Coronary artery (tissue), 2 donors: ENCODE measurements at regions not wholly inside any gene's neighbourhood (a gene's known extent, or its start where the extent isn't known, plus 50 kb on each side); places are given as distances from the start of the nearest gene placed in this dataset.
"Not testable (repeated sequence)": the region's sequence is repeated elsewhere in the genome, so short reads cannot be mapped to it uniquely, and the experiment has no call there.

Experiments
- DNase-seq: peaks from one replicate; pipeline ENCODE4 v3.0.0-alpha.2; 2017; ENCODE audit warnings: low spot score
- H3K27ac ChIP-seq, 2 donors: fragments of 200-600 bp; sonication (generic); one replicate each; pipeline ENCODE4 v1.5.1; 2016 to 2019
- H3K4me3 ChIP-seq: fragments of 200-600 bp; sonication (generic); 2 replicates; pipeline ENCODE4 v1.5.1; 2016; ENCODE audit warnings: mild to moderate bottlenecking, moderate library complexity

DNA sequence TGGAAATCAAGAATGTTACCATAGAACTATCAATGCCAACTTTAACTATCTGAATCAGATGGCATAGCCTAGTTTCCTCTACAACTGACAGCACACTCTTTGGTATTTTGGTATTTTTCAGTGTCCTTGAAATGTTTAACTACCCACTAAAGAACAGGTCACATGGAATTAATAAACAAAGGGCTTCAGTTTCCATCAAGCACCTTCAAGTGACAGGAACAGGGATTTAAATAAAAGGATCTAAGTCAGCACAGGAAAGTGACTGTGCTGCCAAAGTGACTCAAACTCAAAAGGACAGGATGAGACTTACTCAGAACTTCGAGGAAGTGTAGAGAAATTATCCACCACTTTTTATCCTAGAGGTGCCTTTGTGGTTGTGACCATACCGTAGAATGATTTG lies 117.7 kb downstream of the FAM72C start:
- not testable (repeated sequence) for DNase-seq, H3K27ac ChIP-seq

DNA sequence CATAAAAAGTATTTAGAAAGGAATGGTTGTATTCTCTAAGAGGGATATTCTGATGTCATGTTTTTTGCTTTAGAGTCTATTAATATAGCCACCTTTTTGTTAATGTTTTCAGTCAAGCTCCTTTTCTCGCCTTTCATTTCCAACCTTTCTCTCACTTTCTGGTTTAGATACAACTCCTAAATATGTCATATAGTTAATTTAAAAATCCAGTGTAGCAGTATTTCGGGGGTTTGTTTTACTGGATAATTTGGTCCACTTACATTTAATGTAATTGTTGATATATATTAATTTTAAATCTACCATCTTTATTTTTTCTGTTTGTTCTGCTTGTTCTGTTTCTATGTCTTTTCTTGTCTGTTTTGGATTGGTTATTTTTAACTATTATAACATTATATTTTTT lies 121.1 kb downstream of the FAM72C start:
- H3K4me3 ChIP-seq, H3K27ac ChIP-seq, DNase-seq: not testable (repeated sequence)

More for the DNA sequence above, 117.7 kb downstream of the FAM72C start:
- not testable (repeated sequence) for H3K4me3 ChIP-seq

DNA sequence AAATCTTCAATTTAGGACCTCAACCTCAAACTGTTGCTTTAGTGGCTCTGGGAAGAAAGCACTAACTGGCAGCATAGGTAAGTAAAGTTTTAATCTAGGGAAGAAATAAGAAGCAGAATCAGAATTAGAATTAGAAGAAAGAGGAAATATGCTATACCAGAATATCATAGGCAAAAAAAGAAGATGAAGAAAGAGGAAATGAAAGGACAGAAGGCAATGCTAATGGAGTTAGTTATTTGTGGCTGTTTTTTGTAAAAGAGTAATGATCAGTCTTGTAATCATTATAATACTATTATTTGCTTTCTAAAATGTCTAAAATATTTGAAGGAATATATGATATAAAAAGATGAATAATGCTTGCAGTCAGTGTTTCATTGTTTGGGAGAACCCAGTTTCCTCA lies 122.9 kb downstream of the FAM72C start:
- not testable (repeated sequence) for H3K27ac ChIP-seq, DNase-seq, H3K4me3 ChIP-seq

DNA sequence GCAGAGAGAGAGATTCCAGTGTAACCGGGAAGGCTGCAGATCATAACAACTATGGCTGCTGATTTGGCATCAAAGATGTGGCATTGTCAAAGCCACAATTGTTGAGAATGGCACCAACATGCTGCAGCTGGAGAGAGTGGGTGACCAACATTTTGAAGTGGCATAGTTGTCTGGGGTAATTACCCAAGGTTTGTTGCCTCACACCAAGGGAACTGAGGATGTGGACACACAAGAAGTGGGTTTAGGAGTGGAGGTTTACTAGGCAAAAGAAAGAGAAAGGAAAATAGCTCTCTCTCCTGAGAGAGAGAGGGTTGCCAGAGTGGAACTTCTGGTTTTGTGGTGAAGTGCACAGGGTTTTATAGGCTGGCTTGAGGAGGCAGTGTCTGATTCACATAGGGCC lies 126.6 kb downstream of the FAM72C start:
- not testable (repeated sequence) for H3K27ac ChIP-seq, DNase-seq, H3K4me3 ChIP-seq

DNA sequence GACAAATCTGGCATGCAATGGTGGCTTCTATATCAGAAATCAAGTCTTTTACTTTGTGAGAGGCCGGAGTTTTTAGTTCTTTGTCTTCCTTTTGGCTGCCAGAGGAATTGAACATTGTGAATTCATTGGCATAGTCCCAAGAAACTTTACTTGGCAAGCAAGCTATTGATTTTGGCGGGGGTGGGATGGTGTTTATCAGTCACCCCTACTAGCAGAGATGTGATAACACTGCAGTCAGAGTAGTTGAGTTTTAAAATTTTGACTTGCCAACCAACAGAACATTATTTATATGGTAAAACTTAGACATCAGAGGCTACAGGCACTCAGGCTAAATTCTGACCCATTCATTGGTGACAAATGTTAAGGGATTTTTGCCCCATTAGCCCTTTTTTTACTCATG lies 129.7 kb downstream of the FAM72C start:
- H3K27ac ChIP-seq, DNase-seq, H3K4me3 ChIP-seq: not testable (repeated sequence)

DNA sequence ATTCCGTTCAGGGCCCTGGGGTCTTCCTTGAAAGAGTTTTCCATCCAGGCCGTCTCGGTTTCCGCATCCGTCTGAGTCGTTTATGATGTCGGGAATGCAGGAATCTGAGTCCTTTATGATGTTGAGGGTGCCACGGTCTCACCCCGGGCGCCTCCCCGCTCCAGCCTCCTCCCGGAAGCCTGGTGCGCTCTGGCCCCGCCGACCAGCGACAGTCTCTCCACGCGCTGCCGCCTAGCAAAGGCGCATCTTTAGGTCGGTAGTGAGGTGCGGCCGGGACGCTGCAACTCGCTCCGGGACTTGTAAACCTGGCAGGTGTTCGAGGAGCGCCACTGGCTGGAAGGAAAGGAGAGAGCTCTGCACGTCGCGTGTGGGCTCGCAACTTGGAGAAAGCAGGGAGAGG lies 132.6 kb downstream of the FAM72C start:
- not testable (repeated sequence) for H3K4me3 ChIP-seq

DNA sequence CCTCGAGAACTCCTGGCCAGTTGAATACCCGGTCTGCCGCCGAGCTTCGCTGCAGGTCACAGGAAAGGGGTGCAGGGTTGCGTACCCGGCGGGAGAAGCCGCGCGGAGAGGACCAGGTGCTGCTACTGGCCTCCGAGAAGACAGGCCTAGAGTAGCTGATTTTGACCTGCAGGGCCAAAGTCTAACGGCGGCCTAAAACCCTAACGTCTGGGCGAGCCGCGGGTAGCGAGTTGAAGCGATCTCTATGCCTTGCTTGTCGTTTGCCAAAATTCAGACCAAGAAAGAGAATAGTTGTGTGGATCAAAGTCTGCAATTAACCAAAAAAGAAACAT lies 133.2 kb downstream of the FAM72C start:
- not testable (repeated sequence) for H3K27ac ChIP-seq, DNase-seq
- H3K4me3 ChIP-seq, result peak overlapping the region; percentile 40

More for the DNA sequence above, 132.6 kb downstream of the FAM72C start:
- not testable (repeated sequence) for H3K27ac ChIP-seq, DNase-seq

DNA sequence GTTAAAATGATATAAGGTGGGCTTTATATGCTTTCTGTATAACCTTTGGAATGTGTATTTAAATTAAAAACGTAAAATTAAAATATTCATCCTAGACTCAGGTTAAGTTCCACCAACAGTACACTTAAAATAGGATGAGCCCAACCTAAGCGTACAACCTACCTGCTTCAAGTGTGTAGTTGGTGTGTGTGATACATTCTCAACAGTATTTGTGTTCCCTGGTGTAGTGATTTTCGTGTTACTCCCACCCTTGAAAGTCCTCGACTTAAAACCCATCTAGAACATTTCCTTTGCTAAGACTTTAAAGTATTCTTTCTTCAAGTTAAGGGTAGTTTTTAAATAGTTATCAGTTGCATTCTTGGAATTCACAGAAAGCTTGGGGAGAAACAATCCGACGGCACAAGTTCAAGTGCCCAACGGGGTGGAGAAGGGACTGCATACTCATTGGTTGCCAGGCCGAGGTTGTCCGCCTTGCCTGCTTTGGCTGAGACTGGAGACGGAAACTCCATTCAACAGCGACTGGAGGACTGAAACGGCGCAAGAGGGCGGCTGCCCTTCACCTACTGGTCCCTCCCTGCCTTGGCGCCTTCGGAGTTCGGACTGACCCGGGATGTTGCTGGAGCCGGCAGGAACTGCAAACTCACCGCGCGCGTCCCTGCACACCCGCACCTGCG lies 133.7 kb downstream of the FAM72C start:
- H3K27ac ChIP-seq, DNase-seq: not testable (repeated sequence)
- H3K4me3 ChIP-seq, result peak overlapping the region; percentile 40

DNA sequence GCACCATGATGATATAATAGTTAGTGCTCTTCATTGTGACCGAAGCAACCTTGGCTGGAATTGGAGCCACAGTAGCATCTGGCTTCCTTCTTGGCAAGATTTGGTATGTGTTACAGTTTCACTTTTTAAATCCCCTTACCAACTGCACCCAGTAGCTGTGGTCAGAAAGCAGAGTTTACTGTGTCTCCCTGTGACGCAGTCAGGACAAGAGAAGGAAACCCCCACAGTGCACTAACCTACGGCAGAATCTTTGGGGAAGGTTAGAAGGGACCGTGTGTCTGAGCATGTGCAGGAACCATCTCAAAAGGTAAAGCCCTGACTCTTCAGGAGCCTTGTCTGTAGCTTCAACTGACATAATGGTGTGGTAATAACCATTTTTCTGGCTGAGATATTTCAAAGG lies 138.4 kb downstream of the FAM72C start:
- H3K27ac ChIP-seq, H3K4me3 ChIP-seq, DNase-seq: not testable (repeated sequence)

DNA sequence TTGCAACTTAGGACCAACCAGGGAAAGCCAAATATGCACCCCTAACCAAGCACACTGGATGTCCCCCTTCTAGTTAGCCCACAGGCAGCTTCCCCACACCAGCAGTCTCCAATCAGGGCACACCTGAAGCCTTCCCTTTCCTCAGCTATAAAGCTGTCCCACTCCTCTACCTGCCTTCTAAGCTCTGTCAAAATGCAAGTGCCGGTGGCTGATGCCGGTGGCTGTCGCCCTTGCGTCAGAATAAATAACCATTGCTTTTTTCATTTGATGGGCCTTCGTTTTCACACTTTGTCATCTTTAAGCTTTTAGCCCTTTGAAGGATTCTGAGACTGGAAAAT lies 139.4 kb downstream of the FAM72C start:
- H3K4me3 ChIP-seq, H3K27ac ChIP-seq, DNase-seq: not testable (repeated sequence)

DNA sequence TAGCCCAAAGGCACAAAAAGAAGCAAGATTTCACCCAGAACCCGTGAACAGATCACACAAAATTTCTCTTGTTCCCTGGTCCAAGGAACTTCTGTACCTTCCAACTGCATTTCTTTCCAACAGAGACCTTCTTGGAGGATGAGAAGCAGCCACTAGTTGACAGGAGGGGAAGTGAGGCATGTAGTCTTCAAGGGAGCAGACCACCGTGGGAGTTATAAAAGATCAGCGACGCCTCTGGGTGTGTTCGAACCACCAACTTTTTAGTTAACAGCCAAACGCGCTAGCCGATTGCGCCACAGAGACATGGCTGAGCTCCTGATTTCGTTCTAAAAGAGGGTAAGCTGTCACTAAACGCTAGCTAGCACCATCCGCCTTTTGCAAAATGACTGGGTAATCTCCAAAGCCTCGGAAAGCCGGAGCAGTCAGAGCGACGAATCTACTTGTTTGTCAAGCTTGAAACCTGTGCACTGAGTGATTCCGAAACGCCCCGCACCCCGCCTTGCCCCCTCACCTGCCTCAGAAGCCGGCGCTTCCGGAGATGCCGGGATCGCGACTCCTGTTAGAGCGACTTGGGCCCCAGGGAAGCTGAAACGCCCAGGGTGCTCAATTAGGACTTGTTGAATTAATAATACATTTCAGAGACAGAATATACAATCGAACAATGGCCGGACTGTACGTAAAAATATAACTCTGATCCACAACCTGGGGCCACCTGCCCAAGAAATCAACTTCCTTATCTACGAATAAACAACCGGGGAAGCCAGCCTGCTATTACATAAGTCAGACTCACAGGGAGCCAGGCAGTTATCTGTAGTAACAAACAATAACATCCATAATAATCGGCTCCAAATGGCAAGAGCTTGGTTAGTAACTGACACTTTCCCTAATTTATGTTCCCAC lies 140.1 kb downstream of the FAM72C start:
- not testable (repeated sequence) for DNase-seq, H3K4me3 ChIP-seq, H3K27ac ChIP-seq

DNA sequence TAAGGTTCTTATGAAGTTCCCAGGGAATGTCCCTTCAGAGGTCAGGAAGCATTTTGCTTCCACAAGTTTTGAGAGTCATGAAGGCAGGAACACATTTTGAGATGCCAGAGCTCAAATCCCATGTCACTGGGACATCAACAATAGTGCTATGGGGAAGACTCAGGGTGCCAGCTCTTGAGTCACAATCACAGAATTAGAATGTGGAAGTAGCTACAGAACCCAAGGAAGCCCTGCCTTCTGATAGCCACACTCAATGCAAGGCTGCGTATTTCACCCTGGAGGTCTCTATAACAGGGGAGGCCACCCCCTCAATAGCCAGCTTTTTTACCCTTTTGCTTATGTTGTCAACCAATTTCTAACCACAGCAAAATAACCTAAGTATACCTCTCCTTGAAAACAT lies 145.6 kb downstream of the FAM72C start:
- not testable (repeated sequence) for DNase-seq, H3K4me3 ChIP-seq

DNA sequence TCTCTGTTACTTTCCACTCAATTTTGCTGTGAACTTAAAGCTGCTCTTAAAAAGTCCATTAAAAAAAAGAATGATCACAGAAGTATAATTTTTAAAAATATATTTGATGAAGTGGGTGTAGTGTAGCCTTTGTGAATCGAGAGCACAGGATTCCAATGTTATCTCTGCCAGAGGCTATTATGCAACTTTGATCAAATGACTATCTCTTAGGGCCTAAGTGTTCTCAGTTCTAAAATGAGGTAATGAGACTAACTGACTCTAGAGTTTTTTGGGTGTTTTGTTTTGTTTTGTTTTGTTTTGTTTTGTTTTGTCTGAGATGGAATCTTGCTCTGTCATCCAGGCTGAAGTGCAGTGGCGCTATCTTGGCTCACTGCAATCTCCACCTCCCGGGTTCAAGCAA lies 147.5 kb downstream of the FAM72C start:
- not testable (repeated sequence) for H3K4me3 ChIP-seq, H3K27ac ChIP-seq, DNase-seq

More for the DNA sequence above, 145.6 kb downstream of the FAM72C start:
- not testable (repeated sequence) for H3K27ac ChIP-seq

DNA sequence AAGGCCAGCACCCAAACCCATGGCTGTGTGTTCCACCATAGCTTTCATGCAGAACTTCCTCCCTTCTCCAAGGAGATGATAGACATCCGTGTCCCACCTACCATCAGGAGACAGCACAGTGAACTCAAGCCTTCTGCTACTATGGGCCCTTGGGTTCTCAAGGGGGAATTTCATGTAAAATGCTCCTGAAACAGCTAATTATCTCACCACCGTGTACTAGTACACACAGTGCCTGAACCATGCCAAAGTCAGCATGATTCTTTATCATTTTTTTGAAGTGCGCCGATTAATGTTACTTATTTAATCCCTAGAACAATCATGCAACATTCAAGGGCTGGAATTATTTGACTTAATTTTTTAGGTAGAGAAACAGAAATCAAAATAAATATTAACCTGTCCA lies 151.7 kb downstream of the FAM72C start:
- not testable (repeated sequence) for H3K27ac ChIP-seq, DNase-seq, H3K4me3 ChIP-seq

DNA sequence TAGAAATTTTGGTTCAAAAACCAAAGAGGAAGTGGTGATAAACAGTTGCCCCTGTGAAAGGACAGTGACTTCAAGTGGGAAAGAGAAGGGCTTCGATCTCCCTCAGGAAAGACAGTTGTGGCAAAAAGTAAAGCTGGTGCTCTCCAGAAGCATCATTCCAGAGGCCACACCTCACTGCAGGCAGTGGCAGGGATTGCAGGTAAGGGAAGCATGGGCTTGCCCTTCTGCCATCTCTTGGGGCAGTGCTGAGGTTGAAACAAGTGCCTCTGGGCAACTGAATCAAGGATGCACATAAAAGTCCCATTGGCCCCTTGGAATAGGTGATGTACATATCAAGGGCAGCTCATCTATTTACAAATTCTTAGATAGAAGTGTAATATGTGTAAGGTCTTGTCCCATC lies 155.4 kb downstream of the FAM72C start:
- H3K4me3 ChIP-seq, DNase-seq, H3K27ac ChIP-seq: not testable (repeated sequence)

DNA sequence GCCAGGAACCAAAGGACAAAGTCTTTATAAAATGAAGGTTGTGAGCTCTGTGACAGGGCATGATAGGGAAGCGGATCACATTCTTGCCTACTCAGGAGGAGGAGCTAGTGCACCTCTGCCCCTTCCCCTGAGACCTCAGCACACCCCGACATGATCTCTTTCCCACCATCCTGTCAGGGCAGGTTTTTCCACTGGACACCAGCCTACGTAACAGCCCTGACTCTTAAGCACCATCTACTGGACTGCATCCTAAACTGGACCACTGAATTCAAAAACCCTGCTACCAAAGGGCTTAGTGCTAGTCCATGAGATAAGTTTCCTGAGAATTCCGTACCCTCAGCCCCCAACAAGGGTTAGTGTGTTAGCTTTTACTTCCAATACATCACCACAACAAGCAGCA lies 166.4 kb downstream of the FAM72C start:
- not testable (repeated sequence) for H3K27ac ChIP-seq, DNase-seq, H3K4me3 ChIP-seq

DNA sequence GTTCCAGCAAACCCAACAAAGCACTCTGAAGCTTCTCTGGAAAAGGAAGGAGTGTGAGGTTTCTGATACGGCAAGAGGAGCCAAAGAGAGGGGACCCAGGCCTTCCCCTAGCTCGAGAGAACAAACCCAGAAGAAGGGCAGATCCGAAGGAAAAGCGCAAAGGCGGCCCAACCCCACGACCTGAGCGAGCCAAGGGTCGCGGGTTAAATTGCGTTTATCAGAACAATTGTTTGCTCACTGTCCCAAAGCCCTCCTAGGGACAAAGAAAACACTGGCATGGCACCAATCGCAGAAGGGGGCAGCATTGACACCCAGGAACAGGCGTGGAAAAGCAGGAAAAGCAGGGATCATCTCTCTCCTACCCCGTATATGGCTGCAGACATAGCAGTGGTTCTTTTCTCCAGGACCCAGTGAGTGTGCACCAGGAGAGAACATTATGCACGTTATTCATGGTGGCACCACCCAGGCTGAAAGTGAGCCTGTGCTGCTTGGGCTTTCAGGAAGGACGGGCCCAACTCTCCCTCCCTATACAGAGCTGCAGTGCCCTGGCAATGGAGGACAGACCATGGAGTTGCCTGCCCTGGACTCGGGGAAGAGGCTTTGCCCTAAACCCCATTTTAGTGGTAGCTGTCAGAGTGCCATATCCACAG lies 167.0 kb downstream of the FAM72C start:
- not testable (repeated sequence) for H3K27ac ChIP-seq, H3K4me3 ChIP-seq, DNase-seq

DNA sequence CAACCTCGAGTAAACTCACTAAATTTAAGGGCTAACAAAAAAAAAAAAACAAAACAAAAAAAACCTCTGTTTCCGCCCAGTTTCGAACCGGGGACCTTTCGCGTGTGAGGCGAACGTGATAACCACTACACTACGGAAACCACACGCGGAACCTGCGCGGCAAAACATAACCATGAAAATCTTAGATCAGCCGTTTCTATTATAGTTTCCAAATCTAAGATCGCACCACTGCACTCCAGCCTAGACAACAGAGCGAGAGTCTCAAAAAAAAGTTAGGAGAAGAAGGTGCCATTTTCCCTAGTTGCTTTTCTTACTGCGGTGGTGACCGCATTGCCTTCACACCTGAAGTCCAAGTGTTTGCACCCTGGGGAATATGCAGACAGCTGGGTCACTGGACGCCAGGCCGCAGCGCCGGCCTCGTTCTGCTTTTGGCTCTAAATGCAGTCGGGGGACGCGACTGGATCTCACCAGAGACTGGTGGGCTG lies 167.8 kb downstream of the FAM72C start:
- peak overlapping the region; percentile 57 for H3K4me3 ChIP-seq
- peak; percentile 16 for DNase-seq
- not testable (repeated sequence) for H3K27ac ChIP-seq

DNA sequence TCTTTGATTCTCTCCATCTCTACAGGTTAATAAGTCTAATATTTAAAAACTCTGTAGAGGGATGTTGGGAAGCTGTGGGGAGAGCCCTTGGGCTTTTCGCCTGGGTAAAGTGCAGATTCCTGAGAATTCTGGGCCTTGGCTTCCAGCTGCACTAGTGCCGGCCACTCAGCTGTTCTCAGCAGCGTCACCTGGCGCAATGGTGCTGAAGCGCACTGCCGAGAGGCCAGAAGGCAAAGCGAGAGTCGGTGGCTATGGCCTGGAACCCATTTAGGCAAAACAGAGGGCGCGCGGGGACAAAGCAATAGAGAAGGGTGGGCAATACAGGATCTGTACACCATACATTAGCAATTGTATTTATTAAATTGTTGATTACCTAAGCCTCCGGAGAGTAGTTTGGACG lies 168.7 kb downstream of the FAM72C start:
- not testable (repeated sequence) for H3K4me3 ChIP-seq, H3K27ac ChIP-seq, DNase-seq
